ENCODE measurements at regions not wholly inside any gene's neighbourhood (a gene's known extent, or its start where the extent isn't known, plus 50 kb on each side); places are given as distances from the start of the nearest gene placed in this dataset.

GRCh38 chr13:59354665-59355369, 808.9 kb downstream of the DIAPH3 start:
- TF ChIP-seq POLR2AphosphoS5 (IDR thresholded peaks at IDR 0.05; ENCODE audit: low read depth, low read length) (no peak), POLR2A (IDR thresholded peaks at IDR 0.05; ENCODE audit: low read depth, low read length) (no peak)

Data from GM12891 (cell line).